ENCODE measurements at regions not wholly inside any gene's neighbourhood (a gene's known extent, or its start where the extent isn't known, plus 50 kb on each side); places are given as distances from the start of the nearest gene placed in this dataset.
"Not testable (repeated sequence)": the region's sequence is repeated elsewhere in the genome, so short reads cannot be mapped to it uniquely, and the experiment has no call there.

DNA sequence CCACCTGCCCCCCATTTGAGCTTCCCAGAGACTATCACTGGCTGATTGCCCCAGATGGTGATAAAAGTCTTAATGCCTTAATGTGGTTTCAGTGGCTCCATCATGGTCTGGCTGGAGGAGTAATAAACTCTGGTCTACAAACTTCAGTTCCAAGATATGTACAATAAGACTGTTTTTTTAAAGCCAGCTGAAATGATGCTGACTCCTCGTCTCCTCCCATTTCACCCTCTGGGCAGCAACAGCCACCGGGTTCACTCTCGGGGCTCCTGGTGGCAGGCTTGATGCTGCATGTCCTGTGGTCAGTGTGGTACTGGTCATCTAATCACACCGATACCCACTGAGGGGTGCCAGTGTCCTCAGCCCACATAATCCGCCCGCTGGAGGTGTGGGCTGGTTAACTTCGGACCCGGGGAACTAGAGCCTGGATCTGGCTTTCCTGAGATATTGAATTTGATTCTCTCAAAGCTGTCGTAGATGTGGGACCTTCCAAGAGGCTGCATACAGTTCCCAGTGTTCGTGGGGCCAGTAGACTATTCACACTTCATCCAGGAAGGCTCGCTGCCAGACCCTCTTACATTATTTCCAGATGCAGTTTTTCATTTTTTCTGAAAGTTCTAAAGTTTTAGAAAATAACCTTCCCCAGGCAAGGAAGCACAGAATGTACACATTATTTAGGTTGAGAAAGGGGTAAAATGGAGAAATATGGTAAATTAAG lies 95.3 kb downstream of the GALR1 start:
- 75 to 76% methylated on average over 11 of the region's 11 CpGs for WGBS, 2 donors
- H3K27ac ChIP-seq (ENCODE audit: low read depth in 2 of 2, low read length in 1 of 2) = no peak overlapping the region
- H3K27me3 ChIP-seq (ENCODE audit: control insufficient read depth in 1 of 2, insufficient read depth in 2 of 2, low read length in 2 of 2) = no peaks in the 10 kb centered on the region
- H3K4me1 ChIP-seq (ENCODE audit: control insufficient read depth in 2 of 2, insufficient read depth in 2 of 2, low read length in 1 of 2) = no peaks in the 10 kb centered on the region
- peaks cover 3 to 4% of the 10 kb centered on the region in 2 donors for H3K9me3 ChIP-seq (ENCODE audit: control insufficient read depth in 2 of 2, insufficient read depth in 1 of 2, low read depth in 1 of 2, low read length in 1 of 2)
- no peak overlapping the region for H3K4me3 ChIP-seq (ENCODE audit: low read depth in 1 of 2, low read length in 2 of 2)
- H3K36me3 ChIP-seq (ENCODE audit: control insufficient read depth in 2 of 2, insufficient read depth in 2 of 2, low read length in 1 of 2) = no peaks in the 10 kb centered on the region

DNA sequence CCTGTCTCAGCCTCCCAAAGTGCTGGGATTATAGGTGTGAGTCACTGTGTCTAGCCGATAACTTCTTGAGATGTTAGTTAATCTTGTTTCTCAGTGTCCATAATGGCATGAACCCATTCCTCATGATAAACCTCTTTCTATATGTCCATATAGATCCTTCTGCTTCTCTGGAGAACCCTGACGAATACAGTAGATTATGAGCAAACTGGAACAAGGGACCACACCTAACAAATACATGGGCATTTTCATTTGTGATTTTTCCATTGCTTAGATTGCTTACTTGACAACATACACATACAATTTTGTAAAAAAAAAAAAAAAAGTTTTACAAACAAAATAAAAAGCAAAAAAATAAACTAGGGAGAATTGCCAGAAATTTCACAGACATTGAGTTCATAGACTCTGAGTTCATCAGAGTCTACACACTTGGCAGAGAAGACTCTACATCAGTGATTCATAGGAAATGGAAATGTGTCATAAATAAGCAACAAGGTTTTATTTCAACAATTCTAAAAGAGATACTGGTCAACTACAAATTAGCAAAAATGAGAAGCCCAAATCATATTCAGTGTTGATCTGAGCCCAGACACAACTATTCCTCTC lies 96.7 kb downstream of the GALR1 start:
- Histone ChIP-seq H3K4me1 (ENCODE audit: control insufficient read depth in 2 of 2, insufficient read depth in 2 of 2, low read length in 1 of 2) (no peaks in the 10 kb centered on the region), H3K36me3 (ENCODE audit: control insufficient read depth in 2 of 2, insufficient read depth in 2 of 2, low read length in 1 of 2) (no peaks in the 10 kb centered on the region), H3K27me3 (ENCODE audit: control insufficient read depth in 1 of 2, insufficient read depth in 2 of 2, low read length in 2 of 2) (no peaks in the 10 kb centered on the region), H3K4me3 (ENCODE audit: low read depth in 1 of 2, low read length in 2 of 2) (no peak overlapping the region), H3K9me3 (ENCODE audit: control insufficient read depth in 2 of 2, insufficient read depth in 1 of 2, low read depth in 1 of 2, low read length in 1 of 2) (peaks cover 3 to 4% of the 10 kb centered on the region in 2 donors), H3K27ac (ENCODE audit: low read depth in 2 of 2, low read length in 1 of 2) (no peak overlapping the region)
- WGBS, 2 donors = 77 to 84% methylated on average over 2 of the region's 2 CpGs

DNA sequence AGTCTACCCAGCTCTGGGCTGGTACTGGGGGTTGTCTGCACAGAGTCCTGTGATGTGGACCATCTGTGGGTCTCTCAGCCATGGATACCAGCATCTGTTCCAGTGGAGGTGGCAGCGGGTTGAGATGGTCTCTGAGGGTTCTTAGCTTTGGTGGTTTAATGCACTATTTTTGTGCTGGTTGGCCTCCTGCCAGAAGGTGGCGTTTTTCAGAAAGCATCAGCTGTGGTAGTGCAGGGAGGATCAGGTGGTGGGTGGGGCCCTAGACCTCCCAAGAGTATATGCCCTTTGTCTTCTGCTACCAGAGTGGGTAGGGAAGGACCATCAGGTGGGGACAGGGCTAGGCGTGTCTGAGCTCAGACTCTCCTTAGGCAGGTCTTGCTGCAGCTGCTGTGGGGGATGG lies 103.7 kb downstream of the GALR1 start:
- not testable (repeated sequence) for H3K4me3 ChIP-seq (ENCODE audit: low read depth in 1 of 2, low read length in 2 of 2); H3K27me3 ChIP-seq (ENCODE audit: control insufficient read depth in 1 of 2, insufficient read depth in 2 of 2, low read length in 2 of 2); H3K4me1 ChIP-seq (ENCODE audit: control insufficient read depth in 2 of 2, insufficient read depth in 2 of 2, low read length in 1 of 2); H3K9me3 ChIP-seq (ENCODE audit: control insufficient read depth in 2 of 2, insufficient read depth in 1 of 2, low read depth in 1 of 2, low read length in 1 of 2); H3K27ac ChIP-seq (ENCODE audit: low read depth in 2 of 2, low read length in 1 of 2); H3K36me3 ChIP-seq (ENCODE audit: control insufficient read depth in 2 of 2, insufficient read depth in 2 of 2, low read length in 1 of 2)
- WGBS, 2 donors = 70 to 73% methylated on average over 3 of the region's 3 CpGs

DNA sequence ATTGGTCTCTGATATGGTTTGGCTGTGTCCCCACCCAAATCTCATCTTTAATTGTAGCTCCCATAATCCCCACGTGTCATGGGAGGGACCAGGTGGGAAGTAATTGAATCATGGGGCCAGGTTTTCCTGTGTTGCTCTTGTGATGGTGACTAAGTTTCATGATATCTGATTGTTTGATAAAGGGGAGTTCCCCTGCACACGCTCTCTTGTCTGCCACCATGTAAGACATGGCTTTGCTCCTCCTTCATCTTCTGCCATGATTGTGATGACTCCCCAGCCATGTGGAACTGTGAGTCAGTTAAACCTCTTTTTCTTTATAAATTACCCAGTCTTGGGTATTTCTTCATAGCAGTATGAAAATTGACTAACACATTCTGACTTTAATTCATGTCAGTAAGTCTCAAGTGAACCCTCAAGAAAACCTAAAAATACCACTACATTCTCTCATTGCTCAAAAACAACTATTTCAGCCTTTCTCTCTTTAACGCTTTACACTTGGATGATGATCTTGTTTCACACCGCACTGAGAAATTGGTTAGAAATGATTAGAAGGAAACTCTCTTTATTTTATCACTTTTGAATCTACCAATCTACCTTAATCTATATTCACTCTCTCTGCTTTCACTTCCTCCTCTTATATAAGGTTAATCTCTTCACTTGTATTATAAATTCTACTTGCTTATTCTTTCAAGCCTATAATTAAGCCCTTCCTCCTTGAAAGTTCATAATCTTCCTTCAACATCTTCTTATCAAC lies 110.1 kb downstream of the GALR1 start:
- no peak overlapping the region for H3K27ac ChIP-seq (ENCODE audit: low read depth in 2 of 2, low read length in 1 of 2)
- H3K36me3 ChIP-seq (ENCODE audit: control insufficient read depth in 2 of 2, insufficient read depth in 2 of 2, low read length in 1 of 2) = no peaks in the 10 kb centered on the region
- H3K9me3 ChIP-seq (ENCODE audit: control insufficient read depth in 2 of 2, insufficient read depth in 1 of 2, low read depth in 1 of 2, low read length in 1 of 2) = peaks cover 2% of the 10 kb centered on the region in 2 donors
- H3K4me1 ChIP-seq (ENCODE audit: control insufficient read depth in 2 of 2, insufficient read depth in 2 of 2, low read length in 1 of 2) = no peaks in the 10 kb centered on the region
- 67% methylated on average over 4 of the region's 4 CpGs for WGBS, 2 donors
- H3K4me3 ChIP-seq (ENCODE audit: low read depth in 1 of 2, low read length in 2 of 2) = no peak overlapping the region
- peaks cover 0 to 3% of the 10 kb centered on the region in 2 donors for H3K27me3 ChIP-seq (ENCODE audit: control insufficient read depth in 1 of 2, insufficient read depth in 2 of 2, low read length in 2 of 2)

DNA sequence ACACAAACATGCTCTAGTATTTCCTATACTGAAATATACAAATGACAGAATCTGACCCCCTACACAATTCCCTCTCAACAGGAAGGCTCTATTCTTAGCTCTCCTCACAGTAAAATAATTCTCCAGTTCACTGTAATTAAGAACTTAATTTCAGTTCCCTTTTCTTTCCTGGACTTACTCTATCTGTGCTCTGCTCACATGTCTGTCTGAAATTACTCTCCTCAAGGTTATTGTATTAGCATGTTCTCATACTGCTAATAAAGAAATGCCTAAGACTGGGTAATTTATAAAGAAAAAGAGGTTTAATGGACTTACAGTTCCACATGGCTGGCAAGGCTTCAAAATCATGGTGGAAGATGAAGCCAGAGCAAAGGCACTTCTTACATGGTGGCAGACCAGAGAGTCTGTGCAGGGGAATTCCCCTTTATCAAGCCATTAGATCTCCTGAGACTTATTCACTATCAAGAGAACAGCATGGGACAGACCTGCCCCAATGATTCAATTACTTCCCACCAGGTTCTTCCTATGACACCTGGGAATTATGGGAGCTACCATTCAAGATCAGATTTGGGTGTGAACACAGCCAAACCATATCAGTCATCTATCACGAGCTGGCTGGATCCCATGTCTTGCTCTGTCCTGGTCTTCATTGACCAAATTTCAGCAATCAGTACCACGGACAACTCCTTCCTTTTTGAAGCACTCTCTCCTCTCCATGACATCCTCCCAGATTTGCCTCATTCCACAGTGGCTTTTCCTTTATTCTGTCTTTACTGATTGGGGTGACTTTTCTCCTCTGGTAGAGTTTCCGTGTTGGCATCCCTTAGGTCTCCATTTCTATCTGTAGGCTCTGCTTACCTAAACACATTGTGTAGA lies 110.9 kb downstream of the GALR1 start:
- Histone ChIP-seq H3K27ac (ENCODE audit: low read depth in 2 of 2, low read length in 1 of 2) (no peak overlapping the region), H3K4me1 (ENCODE audit: control insufficient read depth in 2 of 2, insufficient read depth in 2 of 2, low read length in 1 of 2) (no peaks in the 10 kb centered on the region), H3K9me3 (ENCODE audit: control insufficient read depth in 2 of 2, insufficient read depth in 1 of 2, low read depth in 1 of 2, low read length in 1 of 2) (peaks cover 2% of the 10 kb centered on the region in 2 donors), H3K36me3 (ENCODE audit: control insufficient read depth in 2 of 2, insufficient read depth in 2 of 2, low read length in 1 of 2) (no peaks in the 10 kb centered on the region), H3K4me3 (ENCODE audit: low read depth in 1 of 2, low read length in 2 of 2) (no peak overlapping the region), H3K27me3 (ENCODE audit: control insufficient read depth in 1 of 2, insufficient read depth in 2 of 2, low read length in 2 of 2) (peaks cover 0 to 3% of the 10 kb centered on the region in 2 donors)
- WGBS, 2 donors = 56 to 58% methylated on average over 3 of the region's 3 CpGs

DNA sequence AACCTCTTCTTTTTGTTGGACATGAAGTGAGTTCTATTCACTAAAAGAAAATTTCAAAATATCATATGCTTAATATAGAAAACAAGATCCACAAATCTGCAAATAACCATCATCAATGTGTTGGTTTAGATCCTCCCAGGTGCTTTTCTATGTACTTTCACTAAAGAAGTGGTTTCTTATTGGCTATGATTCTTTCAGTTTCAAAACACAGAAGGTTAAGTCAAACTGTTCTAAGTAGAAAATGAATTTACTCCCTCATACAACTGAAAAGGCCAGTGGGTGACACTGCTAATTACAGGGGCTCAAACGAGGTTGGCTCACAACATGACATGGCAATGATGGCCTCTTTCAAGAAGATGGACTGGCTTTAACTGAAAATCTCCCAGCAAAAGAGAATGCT lies 111.7 kb downstream of the GALR1 start:
- Histone ChIP-seq H3K4me1 (ENCODE audit: control insufficient read depth in 2 of 2, insufficient read depth in 2 of 2, low read length in 1 of 2) (no peaks in the 10 kb centered on the region), H3K9me3 (ENCODE audit: control insufficient read depth in 2 of 2, insufficient read depth in 1 of 2, low read depth in 1 of 2, low read length in 1 of 2) (peaks cover 2 to 4% of the 10 kb centered on the region in 2 donors), H3K36me3 (ENCODE audit: control insufficient read depth in 2 of 2, insufficient read depth in 2 of 2, low read length in 1 of 2) (no peaks in the 10 kb centered on the region), H3K4me3 (ENCODE audit: low read depth in 1 of 2, low read length in 2 of 2) (no peak overlapping the region), H3K27me3 (ENCODE audit: control insufficient read depth in 1 of 2, insufficient read depth in 2 of 2, low read length in 2 of 2) (peaks cover 0 to 3% of the 10 kb centered on the region in 2 donors), H3K27ac (ENCODE audit: low read depth in 2 of 2, low read length in 1 of 2) (no peak overlapping the region)
- 35 to 44% methylated on average over 1 of the region's 1 CpG for WGBS, 2 donors

DNA sequence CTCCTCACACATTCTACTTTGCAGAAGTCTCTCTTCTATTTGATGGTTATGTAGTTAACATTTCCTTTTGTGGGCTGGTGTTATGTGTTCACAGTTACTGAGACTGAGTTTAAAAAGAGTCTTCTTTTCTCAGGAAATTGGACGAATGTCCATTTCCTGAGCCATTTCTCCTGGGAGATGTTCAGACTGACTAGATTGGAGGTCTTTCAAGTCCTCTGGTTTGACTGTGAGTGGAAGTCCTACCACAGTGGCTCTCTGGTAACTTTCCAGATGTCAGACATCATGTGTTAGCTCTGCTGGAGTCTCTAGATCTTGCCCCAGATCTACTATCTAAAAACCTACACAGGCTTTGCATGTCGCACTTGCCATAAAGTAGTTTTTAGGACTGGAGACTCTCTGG lies 116.0 kb downstream of the GALR1 start:
- H3K27ac ChIP-seq (ENCODE audit: low read depth in 2 of 2, low read length in 1 of 2) = no peak overlapping the region
- H3K27me3 ChIP-seq (ENCODE audit: control insufficient read depth in 1 of 2, insufficient read depth in 2 of 2, low read length in 2 of 2) = peaks cover 0 to 3% of the 10 kb centered on the region in 2 donors
- H3K9me3 ChIP-seq (ENCODE audit: control insufficient read depth in 2 of 2, insufficient read depth in 1 of 2, low read depth in 1 of 2, low read length in 1 of 2) = peaks cover 3 to 7% of the 10 kb centered on the region in 2 donors
- H3K4me1 ChIP-seq (ENCODE audit: control insufficient read depth in 2 of 2, insufficient read depth in 2 of 2, low read length in 1 of 2) = no peaks in the 10 kb centered on the region
- no peak overlapping the region for H3K4me3 ChIP-seq (ENCODE audit: low read depth in 1 of 2, low read length in 2 of 2)
- WGBS, 2 donors = 72 to 75% methylated on average over 2 of the region's 2 CpGs
- no peaks in the 10 kb centered on the region for H3K36me3 ChIP-seq (ENCODE audit: control insufficient read depth in 2 of 2, insufficient read depth in 2 of 2, low read length in 1 of 2)

DNA sequence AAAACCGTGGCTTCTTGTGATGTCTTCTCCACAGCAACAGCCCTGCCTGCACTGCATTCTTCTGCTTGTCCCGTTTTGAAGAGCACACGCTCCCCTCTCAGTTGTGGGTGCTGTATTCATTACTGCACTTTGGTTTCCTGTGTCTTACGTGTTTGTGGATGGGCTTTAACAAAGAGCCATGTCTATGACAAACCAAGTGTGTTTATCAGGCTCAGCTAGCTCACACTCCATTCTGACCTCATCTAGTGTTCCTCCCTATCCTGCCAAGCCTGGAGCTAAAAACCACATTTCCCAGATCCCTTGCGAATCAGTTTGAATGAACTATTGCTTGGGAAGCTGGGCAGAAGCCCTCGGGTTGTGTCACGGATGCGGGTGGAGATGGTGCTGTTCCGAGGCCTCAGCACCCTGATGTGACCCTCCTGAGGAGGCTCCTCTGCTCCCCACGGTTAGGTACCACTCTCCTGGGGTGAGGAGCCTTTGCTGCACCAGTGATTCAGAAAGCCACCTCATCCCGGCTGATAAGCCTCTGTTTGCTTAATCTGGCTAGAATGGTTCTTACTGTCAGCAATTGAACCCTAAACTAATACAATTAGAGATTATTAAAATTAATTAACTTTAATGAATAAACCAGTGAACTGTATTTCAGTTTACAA lies 116.5 kb downstream of the GALR1 start:
- Histone ChIP-seq H3K36me3 (ENCODE audit: control insufficient read depth in 2 of 2, insufficient read depth in 2 of 2, low read length in 1 of 2) (no peaks in the 10 kb centered on the region), H3K4me3 (ENCODE audit: low read depth in 1 of 2, low read length in 2 of 2) (no peak overlapping the region), H3K4me1 (ENCODE audit: control insufficient read depth in 2 of 2, insufficient read depth in 2 of 2, low read length in 1 of 2) (no peaks in the 10 kb centered on the region), H3K9me3 (ENCODE audit: control insufficient read depth in 2 of 2, insufficient read depth in 1 of 2, low read depth in 1 of 2, low read length in 1 of 2) (peaks cover 3 to 7% of the 10 kb centered on the region in 2 donors), H3K27me3 (ENCODE audit: control insufficient read depth in 1 of 2, insufficient read depth in 2 of 2, low read length in 2 of 2) (peaks cover 0 to 3% of the 10 kb centered on the region in 2 donors), H3K27ac (ENCODE audit: low read depth in 2 of 2, low read length in 1 of 2) (no peak overlapping the region)
- WGBS, 2 donors = 72 to 75% methylated on average over 11 of the region's 11 CpGs
